ENCODE measurements at regions not wholly inside any gene's neighbourhood (a gene's known extent, or its start where the extent isn't known, plus 50 kb on each side); places are given as distances from the start of the nearest gene placed in this dataset.

DNA sequence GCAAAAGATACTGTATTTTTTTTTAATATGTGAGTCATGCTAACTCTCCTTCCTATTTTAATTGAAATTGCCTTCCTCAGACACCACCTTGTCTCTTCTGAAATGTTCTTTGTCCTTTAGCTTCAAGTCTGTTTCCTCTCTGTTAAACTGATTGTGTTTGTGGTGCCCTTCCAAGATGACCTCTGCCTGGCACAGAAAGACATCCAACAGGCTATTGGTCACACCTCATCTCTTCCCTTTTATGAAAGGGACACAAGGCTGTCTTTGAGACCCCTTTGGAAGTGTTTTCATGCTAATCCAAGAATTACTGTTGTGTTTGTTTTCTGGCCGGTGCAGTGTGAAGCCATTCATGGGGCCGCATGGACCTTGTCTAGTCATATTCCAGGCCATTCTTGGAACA, 94.0 kb upstream of the PIK3C3 start:
- Histone ChIP-seq H3K9me1 (replicated peaks; ENCODE audit: control insufficient read depth, extremely low read depth, insufficient read depth, low read length) (no peaks in the 10 kb centered on the region), H3K9me3 (replicated peaks; ENCODE audit: control insufficient read depth, insufficient read depth, low read length) (no peaks in the 10 kb centered on the region), H3K4me3 (replicated peaks in 1 of 3; ENCODE audit: insufficient read depth in 1 of 3, low read depth in 1 of 3, low read length in 3 of 3) (no peak overlapping the region), H3K27me3 (ENCODE audit: control insufficient read depth in 2 of 2, insufficient read depth in 2 of 2, low read length in 2 of 2) (no peaks in the 10 kb centered on the region), H3K27ac (ENCODE audit: insufficient read depth, low read depth, low read length) (no peak overlapping the region), H3K36me3 (ENCODE audit: control insufficient read depth in 2 of 2, extremely low read depth in 1 of 2, insufficient read depth in 2 of 2, low read length in 2 of 2) (no peaks in the 10 kb centered on the region), H4K20me1 (replicated peaks; ENCODE audit: control insufficient read depth, extremely low read depth, insufficient read depth, low read length) (no peaks in the 10 kb centered on the region), H3K4me2 (ENCODE audit: insufficient read depth, low read length) (no peak overlapping the region), H3K9ac (replicated peaks; ENCODE audit: extremely low read depth, insufficient read depth, low read length) (no peak overlapping the region), H2AFZ (ENCODE audit: low read depth, low read length) (no peak overlapping the region), H3K79me2 (ENCODE audit: control insufficient read depth, insufficient read depth, low read length) (no peaks in the 10 kb centered on the region), H3K4me1 (ENCODE audit: control insufficient read depth, extremely low read depth, insufficient read depth, low read length) (no peaks in the 10 kb centered on the region)
- no peak for DNase-seq (ENCODE audit: low read depth, low spot score)
- intact Hi-C loops (cut with micrococcal nuclease) = no loop called here
- FAIRE-seq = no peak
- POLR2A ChIA-PET = no interaction called here
- TF ChIP-seq JUN (IDR thresholded peaks at IDR 0.05; ENCODE audit: borderline replicate concordance, insufficient read depth, insufficient read length, low read depth) (no peak), EZH2 (IDR thresholded peaks at IDR 0.05; ENCODE audit: borderline replicate concordance, low read depth, low read length, severe bottlenecking) (no peak), MYC (IDR thresholded peaks at IDR 0.05; ENCODE audit: low read depth, low read length) (no peak), GATA2 (IDR thresholded peaks at IDR 0.05; ENCODE audit: insufficient read depth, insufficient read length, low read depth, low read length) (no peak), POLR2A (IDR thresholded peaks at IDR 0.05; ENCODE audit: low read depth, low read length) (no peak), FOS (IDR thresholded peaks at IDR 0.05; ENCODE audit: borderline replicate concordance, insufficient read depth, low read length) (no peak), POLR2AphosphoS5 (IDR thresholded peaks at IDR 0.05; ENCODE audit: insufficient read depth, low read depth, low read length) (no peak)
- TF ChIP-seq, protein P1, sequence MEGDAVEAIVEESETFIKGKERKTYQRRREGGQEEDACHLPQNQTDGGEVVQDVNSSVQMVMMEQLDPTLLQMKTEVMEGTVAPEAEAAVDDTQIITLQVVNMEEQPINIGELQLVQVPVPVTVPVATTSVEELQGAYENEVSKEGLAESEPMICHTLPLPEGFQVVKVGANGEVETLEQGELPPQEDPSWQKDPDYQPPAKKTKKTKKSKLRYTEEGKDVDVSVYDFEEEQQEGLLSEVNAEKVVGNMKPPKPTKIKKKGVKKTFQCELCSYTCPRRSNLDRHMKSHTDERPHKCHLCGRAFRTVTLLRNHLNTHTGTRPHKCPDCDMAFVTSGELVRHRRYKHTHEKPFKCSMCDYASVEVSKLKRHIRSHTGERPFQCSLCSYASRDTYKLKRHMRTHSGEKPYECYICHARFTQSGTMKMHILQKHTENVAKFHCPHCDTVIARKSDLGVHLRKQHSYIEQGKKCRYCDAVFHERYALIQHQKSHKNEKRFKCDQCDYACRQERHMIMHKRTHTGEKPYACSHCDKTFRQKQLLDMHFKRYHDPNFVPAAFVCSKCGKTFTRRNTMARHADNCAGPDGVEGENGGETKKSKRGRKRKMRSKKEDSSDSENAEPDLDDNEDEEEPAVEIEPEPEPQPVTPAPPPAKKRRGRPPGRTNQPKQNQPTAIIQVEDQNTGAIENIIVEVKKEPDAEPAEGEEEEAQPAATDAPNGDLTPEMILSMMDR (IDR thresholded peaks at IDR 0.05; ENCODE audit: extremely low read depth in 1 of 2, insufficient read depth in 1 of 2, low read depth in 1 of 2, low read length in 2 of 2) = no peak
- TF ChIP-seq, protein P2, sequence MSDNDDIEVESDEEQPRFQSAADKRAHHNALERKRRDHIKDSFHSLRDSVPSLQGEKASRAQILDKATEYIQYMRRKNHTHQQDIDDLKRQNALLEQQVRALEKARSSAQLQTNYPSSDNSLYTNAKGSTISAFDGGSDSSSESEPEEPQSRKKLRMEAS (IDR thresholded peaks at IDR 0.05; ENCODE audit: insufficient read depth, insufficient read length) = no peak
- BruUV-seq (replicated peaks) = no TSS peak
- CTCF ChIA-PET = no interaction called here
- dilution Hi-C loops (cut with MboI; ENCODE audit: extremely low pct_ligation_motif_present, low sequenced_read_pairs) = no loop called here

Measured in endothelial cell of umbilical vein (primary cell).